Central memory CD8-positive, alpha-beta T cell (primary cell): ENCODE measurements at regions not wholly inside any gene's neighbourhood (a gene's known extent, or its start where the extent isn't known, plus 50 kb on each side); places are given as distances from the start of the nearest gene placed in this dataset.
"Not testable (repeated sequence)": the region's sequence is repeated elsewhere in the genome, so short reads cannot be mapped to it uniquely, and the experiment has no call there.

Experiments
- ATAC-seq: fragments of 150-1000 bp; cut with Tn5 transposase; replicated peaks from 2 replicates; pipeline ENCODE4 v1.10.0; 2022; ENCODE audit warnings: mild to moderate bottlenecking, moderate FRiP score, moderate number of reproducible peaks; ENCODE audit not compliant: poor library complexity, severe bottlenecking; ENCODE audit errors: extremely low read depth
- DNase-seq, 2 donors: peaks; one replicate each; pipeline ENCODE4 v3.0.0; 2021; ENCODE audit warnings: low spot score in 2 of 2
- H3K27ac Mint-ChIP-seq: one replicate; pipeline ENCODE4 v1.8.0; 2022; ENCODE audit warnings: low read depth, mild to moderate bottlenecking, moderate library complexity, mixed read lengths
- H3K27me3 Mint-ChIP-seq: one replicate; pipeline ENCODE4 v1.8.0; 2022; ENCODE audit warnings: mixed read lengths
- H3K36me3 Mint-ChIP-seq: one replicate; pipeline ENCODE4 v1.8.0; 2022; ENCODE audit warnings: mild to moderate bottlenecking, moderate library complexity, mixed read lengths; ENCODE audit not compliant: insufficient read depth
- H3K4me1 Mint-ChIP-seq: one replicate; pipeline ENCODE4 v1.8.0; 2022; ENCODE audit warnings: mixed read lengths
- H3K4me3 Mint-ChIP-seq: one replicate; pipeline ENCODE4 v1.8.0; 2022; ENCODE audit warnings: mild to moderate bottlenecking, moderate library complexity, mixed read lengths
- H3K9me3 Mint-ChIP-seq: one replicate; pipeline ENCODE4 v1.8.0; 2022; ENCODE audit warnings: mixed read lengths

DNA sequence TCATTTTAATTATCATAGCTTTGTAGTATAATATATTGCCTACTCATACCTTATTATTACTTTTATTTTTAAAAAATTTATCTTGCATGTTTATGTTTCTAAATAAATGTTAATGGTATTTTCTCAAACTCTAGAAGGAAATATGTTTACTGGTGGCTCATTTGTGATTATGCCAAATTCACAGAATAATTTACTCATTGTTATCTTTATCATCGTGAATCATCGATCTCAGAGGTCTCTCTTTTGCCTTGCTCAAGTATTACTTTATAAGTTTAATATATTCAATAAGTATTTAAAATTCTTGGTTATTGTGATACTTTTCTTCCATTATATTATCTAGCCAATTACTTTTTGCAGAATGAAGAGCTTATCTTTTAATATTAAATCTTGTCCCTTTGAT lies 836.7 kb upstream of the ADAMTS5 start:
- no peaks in the 10 kb centered on the region for H3K4me1 Mint-ChIP-seq
- no peak overlapping the region for H3K27ac Mint-ChIP-seq
- DNase-seq (no peak), ATAC-seq (no peak)
- H3K9me3 Mint-ChIP-seq: peaks cover 5% of the 10 kb centered on the region
- no peaks in the 10 kb centered on the region for H3K27me3 Mint-ChIP-seq
- no peaks in the 10 kb centered on the region for H3K36me3 Mint-ChIP-seq
- no peak overlapping the region for H3K4me3 Mint-ChIP-seq

DNA sequence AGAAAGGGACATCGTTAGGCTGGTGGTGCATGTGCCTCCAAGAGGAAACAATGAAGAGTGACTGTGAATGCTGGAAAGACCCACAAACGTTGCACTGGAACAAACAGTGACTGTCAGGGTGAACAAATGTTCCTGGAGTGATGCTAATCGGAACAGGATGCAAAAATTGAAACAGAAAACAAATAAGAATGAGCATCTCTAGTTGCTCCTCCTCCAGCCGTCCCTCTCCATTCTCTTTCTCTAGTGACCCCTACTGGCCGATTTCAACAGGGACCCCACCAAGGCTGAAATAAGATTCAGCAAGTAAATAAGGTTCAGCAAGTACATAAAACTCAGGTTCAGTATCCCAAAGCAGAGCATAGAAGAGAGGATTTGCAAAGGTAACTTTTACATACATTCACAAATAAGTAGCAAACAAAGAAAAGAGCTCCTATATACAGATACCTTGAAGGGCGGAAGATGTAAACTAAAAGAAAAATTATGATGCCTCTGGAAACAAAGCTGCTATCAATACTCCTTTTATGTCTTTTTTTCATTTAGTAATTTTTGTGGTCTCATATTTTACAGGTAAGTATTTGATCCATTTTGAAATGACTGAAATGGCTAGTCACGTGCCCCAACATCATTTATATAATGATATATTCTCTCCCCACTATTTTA lies 836.1 kb upstream of the ADAMTS5 start:
- Mint-ChIP-seq H3K27ac (no peak overlapping the region), H3K4me1 (no peaks in the 10 kb centered on the region), H3K27me3 (no peaks in the 10 kb centered on the region), H3K4me3 (no peak overlapping the region), H3K9me3 (peaks cover 5% of the 10 kb centered on the region), H3K36me3 (no peaks in the 10 kb centered on the region)
- DNase-seq (no peak), ATAC-seq (no peak)

DNA sequence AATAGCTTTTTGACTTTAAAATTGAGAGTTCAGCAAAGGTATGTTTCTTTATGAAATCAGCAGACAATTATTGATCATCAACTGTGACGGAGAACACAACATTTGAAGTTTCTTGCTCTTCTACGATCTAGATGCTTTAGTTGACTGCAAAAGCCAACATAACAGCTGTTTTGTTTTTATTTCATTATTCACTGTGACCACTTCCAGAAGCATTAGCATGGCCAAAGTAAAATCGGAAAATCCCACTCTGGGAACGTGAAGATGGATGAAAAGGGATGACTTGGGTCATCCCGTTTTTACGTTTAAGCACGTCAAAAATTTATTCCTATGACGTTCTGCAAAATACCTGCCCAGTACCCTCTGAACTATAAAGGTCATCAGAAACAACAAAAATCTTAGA lies 833.0 kb upstream of the ADAMTS5 start:
- DNase-seq: no peak
- H3K27me3 Mint-ChIP-seq: no peaks in the 10 kb centered on the region
- no peaks in the 10 kb centered on the region for H3K9me3 Mint-ChIP-seq
- H3K4me3 Mint-ChIP-seq: no peak overlapping the region
- H3K4me1 Mint-ChIP-seq: no peaks in the 10 kb centered on the region
- no peaks in the 10 kb centered on the region for H3K36me3 Mint-ChIP-seq
- no peak overlapping the region for H3K27ac Mint-ChIP-seq
- no peak for ATAC-seq

DNA sequence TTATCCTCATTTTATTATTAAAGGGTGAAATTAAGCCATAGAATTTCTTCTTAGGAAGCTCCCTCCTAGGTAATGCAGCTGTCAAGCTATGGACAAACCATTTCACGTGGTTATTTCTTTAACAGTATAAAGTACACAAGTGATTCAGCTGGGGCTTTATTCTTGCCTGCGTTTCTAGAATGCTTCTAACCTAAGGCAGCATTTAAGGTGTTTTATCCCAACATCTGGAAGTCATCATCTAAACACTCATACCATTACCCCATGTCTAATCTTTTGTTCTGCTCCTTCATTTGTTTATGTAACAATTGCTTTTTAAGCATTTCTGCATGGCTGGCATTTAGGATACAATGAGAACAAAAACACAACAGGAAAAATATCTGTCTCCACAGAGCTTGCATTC lies 829.2 kb upstream of the ADAMTS5 start:
- H3K27me3 Mint-ChIP-seq: no peaks in the 10 kb centered on the region
- no peak for ATAC-seq
- no peak overlapping the region for H3K4me3 Mint-ChIP-seq

DNA sequence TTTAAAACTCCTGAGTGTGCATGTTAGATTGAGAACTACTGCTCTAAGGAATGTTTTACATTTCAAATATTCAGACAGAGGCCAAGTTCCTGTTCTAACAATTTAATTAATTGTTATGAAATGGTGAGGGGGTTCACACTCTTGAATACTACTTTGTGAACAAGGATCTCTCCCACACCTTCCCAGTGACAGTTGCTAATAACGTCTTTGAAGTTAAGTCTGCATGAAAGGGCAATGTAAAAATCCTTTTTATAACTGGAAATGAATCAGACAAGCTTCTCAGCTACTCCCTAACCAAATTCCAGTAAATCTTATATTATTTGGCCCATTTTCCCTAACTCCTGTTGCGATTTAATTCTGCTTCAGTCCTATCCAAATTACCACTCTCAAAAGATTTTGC lies 828.5 kb upstream of the ADAMTS5 start:
- DNase-seq (no peak), ATAC-seq (no peak)
- Mint-ChIP-seq H3K36me3 (no peaks in the 10 kb centered on the region), H3K27me3 (no peaks in the 10 kb centered on the region), H3K9me3 (peaks cover 6% of the 10 kb centered on the region), H3K4me3 (no peak overlapping the region), H3K27ac (no peak overlapping the region), H3K4me1 (no peaks in the 10 kb centered on the region)

More for the DNA sequence above, 829.2 kb upstream of the ADAMTS5 start:
- Mint-ChIP-seq H3K9me3 (peaks cover 6% of the 10 kb centered on the region), H3K4me1 (no peaks in the 10 kb centered on the region), H3K27ac (no peak overlapping the region), H3K36me3 (no peaks in the 10 kb centered on the region)
- no peak for DNase-seq

DNA sequence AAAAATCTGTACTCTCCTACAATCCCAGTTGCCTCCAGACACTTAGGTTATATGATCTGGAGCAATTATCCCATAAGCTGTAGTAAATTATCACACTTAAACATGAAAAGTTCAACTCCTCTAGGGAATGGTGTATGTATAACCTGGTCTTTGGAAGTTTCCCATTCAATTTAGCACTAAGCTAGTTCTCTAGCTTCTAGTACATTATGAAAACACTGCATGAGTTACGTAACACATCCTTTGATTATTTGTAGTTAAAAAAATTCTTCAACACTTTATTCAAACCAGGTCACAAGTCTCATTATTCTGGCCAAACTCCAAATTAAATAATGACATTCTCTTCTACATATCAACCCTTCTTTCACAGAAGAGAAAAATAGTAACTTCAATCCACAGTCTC lies 827.0 kb upstream of the ADAMTS5 start:
- H3K27me3 Mint-ChIP-seq: no peaks in the 10 kb centered on the region

DNA sequence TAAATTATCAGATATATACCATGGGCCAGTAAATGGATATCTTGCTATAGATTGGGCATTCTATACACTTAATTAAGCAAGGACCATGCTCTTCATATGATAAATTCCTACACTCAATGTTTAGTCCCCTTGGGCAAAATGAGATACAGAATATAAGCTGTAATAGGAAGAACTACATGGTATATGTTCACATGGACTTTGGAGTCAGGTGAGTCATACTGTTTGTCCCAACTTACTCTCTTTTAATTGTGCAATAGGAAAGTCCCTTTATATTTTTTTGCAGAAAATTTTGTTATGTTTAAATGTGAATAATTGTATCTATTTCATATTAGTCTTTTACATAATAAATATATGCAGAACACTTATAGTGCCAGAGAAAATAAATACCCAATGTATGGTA lies 820.2 kb upstream of the ADAMTS5 start:
- ATAC-seq (no peak), DNase-seq (no peak)
- Mint-ChIP-seq H3K36me3 (peaks cover 2% of the 10 kb centered on the region), H3K4me3 (no peak overlapping the region), H3K27me3 (no peaks in the 10 kb centered on the region), H3K9me3 (peaks cover 36% of the 10 kb centered on the region), H3K4me1 (no peaks in the 10 kb centered on the region), H3K27ac (no peak overlapping the region)

More for the DNA sequence above, 827.0 kb upstream of the ADAMTS5 start:
- ATAC-seq (no peak), DNase-seq (no peak)
- Mint-ChIP-seq H3K4me1 (no peaks in the 10 kb centered on the region), H3K9me3 (peaks cover 9% of the 10 kb centered on the region), H3K36me3 (no peaks in the 10 kb centered on the region), H3K27ac (no peak overlapping the region), H3K4me3 (no peak overlapping the region)

DNA sequence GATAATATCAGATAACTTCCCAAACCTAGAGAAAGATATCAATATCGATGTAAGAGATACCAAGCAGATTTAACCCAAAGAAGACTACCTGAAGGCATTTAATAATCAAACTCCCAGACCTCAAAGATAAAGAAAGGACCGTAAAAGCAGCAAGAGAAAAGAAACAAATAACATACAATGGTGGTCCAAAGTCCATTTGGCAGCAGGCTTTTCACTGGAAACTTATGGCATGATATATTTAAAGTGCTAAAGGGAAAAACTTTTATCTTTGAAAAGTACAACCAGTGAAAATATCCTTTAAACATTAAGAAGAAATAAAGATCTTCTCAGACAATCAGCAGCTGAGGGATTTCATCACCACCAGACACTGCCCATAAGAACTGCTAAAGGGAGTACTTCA lies 812.7 kb upstream of the ADAMTS5 start:
- H3K27ac Mint-ChIP-seq: no peak overlapping the region
- no peak overlapping the region for H3K4me3 Mint-ChIP-seq
- DNase-seq (no peak), ATAC-seq (no peak)
- no peaks in the 10 kb centered on the region for H3K4me1 Mint-ChIP-seq
- H3K27me3 Mint-ChIP-seq: no peaks in the 10 kb centered on the region
- H3K9me3 Mint-ChIP-seq: peaks cover 27% of the 10 kb centered on the region
- H3K36me3 Mint-ChIP-seq: peaks cover 2% of the 10 kb centered on the region

DNA sequence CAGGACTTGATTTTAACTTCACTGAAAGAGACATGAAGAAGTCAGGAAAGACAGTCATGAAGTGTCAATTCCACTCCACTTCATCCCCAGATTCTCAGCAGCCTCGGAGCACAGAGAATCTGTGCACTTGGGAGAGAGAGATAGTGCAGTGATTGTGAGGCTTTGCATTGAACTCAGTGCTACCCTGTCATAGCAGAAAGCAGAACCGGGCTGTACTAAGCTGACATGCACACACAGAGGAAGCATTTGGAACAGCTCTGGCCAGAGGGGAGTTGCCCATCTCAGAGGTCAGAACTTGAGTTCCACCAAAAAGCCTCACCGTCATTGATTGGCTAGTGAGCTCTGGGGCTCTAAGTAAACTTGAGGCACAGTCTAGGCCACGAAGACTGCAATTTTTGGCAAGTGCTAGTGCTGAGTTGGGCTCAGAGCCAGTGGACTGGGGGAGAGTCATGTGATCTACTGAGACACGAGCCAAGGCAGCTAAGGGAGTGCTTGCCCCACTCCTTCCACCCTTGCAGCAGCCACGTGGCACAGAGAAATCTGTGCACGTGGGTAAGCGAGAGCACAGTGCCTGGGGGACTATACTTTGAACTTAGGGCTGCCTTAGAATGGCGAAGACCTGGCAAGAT lies 810.2 kb upstream of the ADAMTS5 start:
- DNase-seq: no peak
- H3K9me3 Mint-ChIP-seq: peaks cover 28% of the 10 kb centered on the region
- ATAC-seq: no peak
- peaks cover 2% of the 10 kb centered on the region for H3K36me3 Mint-ChIP-seq
- H3K4me1 Mint-ChIP-seq: no peaks in the 10 kb centered on the region
- no peak overlapping the region for H3K4me3 Mint-ChIP-seq
- H3K27ac Mint-ChIP-seq: no peak overlapping the region
- no peaks in the 10 kb centered on the region for H3K27me3 Mint-ChIP-seq

DNA sequence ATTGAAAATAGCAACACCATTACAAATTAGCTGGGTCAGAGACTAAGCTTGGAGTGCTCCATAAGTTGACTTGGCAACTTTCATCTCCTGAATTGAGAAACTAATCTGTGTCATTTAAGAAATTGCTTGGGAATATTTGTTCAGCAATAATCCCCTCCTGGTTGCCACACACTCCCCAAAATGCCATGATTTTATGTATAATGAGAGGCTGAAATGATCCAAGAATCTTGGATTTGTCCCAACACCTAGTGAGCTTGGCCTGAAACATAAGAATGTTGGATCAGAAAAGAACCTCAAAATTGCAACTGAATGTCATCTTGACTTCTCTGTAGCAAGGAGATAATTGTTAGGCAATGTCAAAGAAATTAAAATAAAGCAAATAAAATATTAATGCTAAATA lies 805.9 kb upstream of the ADAMTS5 start:
- Mint-ChIP-seq H3K36me3 (peaks cover 2% of the 10 kb centered on the region), H3K4me1 (no peaks in the 10 kb centered on the region), H3K27ac (no peak overlapping the region), H3K9me3 (peaks cover 17% of the 10 kb centered on the region), H3K4me3 (no peak overlapping the region), H3K27me3 (no peaks in the 10 kb centered on the region)
- no peak for ATAC-seq
- DNase-seq: no peak

DNA sequence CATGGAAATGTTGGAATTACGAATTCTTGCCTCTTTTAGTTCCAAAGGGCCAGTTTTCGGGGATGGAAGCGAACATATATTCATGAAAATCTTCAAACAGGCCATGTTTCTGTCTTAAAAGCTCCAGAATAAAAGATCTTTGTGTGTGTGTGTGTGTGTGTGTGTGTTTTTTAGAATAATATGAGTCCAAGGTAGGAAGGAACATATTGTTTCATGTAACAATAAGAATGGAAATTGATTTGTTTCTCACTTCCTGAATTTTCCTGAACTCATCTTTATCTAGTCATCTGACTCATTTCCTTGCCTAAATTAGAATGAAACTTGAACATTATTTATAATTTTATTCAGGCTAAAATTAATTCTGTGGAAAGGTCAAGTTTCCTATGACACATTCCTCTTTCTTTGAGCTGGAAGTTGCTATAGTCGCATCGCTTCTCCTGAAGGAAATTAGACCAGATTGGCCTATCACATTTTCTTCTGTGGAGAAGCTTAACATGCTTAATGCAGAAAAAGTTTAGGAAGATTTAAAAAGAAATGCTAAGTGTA lies 805.1 kb upstream of the ADAMTS5 start:
- Mint-ChIP-seq H3K27ac (no peak overlapping the region), H3K9me3 (peaks cover 17% of the 10 kb centered on the region), H3K4me3 (no peak overlapping the region), H3K36me3 (peaks cover 2% of the 10 kb centered on the region), H3K4me1 (no peaks in the 10 kb centered on the region), H3K27me3 (no peaks in the 10 kb centered on the region)
- no peak for DNase-seq
- no peak for ATAC-seq

DNA sequence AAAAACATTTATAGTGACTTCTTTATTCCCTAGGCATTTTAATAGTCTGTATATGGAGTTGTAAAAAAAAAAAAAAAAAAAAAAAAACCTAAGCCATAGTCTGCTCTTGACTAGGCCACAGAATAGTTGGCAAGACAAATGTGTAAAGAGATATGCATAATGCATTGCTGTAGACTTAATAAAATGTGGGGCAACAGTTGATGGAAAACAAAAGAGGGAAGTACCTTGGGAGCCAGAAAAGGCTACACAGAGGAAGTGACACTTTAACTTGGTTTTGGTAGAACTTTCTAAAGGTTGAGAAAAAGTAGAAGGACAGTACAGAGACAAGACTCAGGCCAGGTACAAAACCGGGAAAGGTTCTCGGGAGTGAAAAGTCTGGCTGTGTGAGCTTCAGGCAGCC lies 802.9 kb upstream of the ADAMTS5 start:
- Mint-ChIP-seq H3K27me3 (no peaks in the 10 kb centered on the region), H3K9me3 (peaks cover 12% of the 10 kb centered on the region), H3K27ac (no peak overlapping the region), H3K4me3 (no peak overlapping the region), H3K4me1 (no peaks in the 10 kb centered on the region), H3K36me3 (no peaks in the 10 kb centered on the region)
- DNase-seq: no peak
- ATAC-seq: no peak

DNA sequence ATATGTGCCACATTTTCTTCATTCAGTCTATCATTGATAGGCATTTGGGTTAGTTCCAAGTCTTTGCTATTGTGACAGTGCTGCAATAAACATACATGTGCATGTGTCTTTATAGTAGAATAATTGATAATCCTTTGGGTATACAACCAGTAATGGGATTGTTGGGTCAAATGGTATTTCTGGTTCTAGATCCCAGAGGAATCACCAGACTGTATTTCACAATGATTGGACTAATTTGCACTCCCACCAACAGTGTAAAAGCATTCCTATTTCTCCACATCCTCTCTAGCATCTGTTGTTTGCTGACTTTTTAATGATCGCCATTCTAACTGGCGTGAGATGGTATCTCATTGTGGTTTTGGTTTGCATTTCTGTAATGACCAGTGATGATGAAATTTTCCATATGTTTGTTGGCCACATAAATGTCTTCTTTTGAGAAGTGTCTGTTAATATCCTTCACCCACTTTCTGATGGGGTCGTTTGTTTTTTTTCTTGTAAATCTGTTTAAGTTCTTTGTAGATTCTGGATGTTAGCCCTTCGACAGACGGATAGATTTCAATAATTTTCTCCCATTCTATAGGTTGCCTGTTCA lies 801.3 kb upstream of the ADAMTS5 start:
- not testable (repeated sequence) for H3K27ac Mint-ChIP-seq, H3K27me3 Mint-ChIP-seq, H3K4me1 Mint-ChIP-seq, DNase-seq, ATAC-seq, H3K36me3 Mint-ChIP-seq, H3K4me3 Mint-ChIP-seq, H3K9me3 Mint-ChIP-seq
